GM12872 (cell line): ENCODE measurements at regions not wholly inside any gene's neighbourhood (a gene's known extent, or its start where the extent isn't known, plus 50 kb on each side); places are given as distances from the start of the nearest gene placed in this dataset.

Source experiments
- CTCF ChIP-seq: IDR thresholded peaks from 3 replicates; pipeline ENCODE4 v1.5.1; 2011; ENCODE audit warnings: low read depth, mild to moderate bottlenecking, low read length, moderate library complexity; ENCODE audit not compliant: insufficient read depth

GRCh38 chr1:228857611-228858010, 122.3 kb downstream of the RHOU start:
- no peak for TF ChIP-seq CTCF

- no peak for TF ChIP-seq CTCF
These were observed 125.9 kb downstream of the RHOU start for GRCh38 chr1:228860911-228861831.

- no peak for TF ChIP-seq CTCF
These were observed 126.5 kb downstream of the RHOU start for GRCh38 chr1:228861832-228862180.

GRCh38 chr1:228862542-228863505, 127.5 kb downstream of the RHOU start:
- no peak for TF ChIP-seq CTCF

GRCh38 chr1:228863776-228864175, 128.5 kb downstream of the RHOU start:
- TF ChIP-seq CTCF, result no peak

- TF ChIP-seq CTCF, result no peak
These were observed 130.5 kb downstream of the RHOU start for GRCh38 chr1:228865627-228866330.

- TF ChIP-seq CTCF, result no peak
These were observed 131.2 kb downstream of the RHOU start for GRCh38 chr1:228866468-228866867.
